ENCODE measurements at regions not wholly inside any gene's neighbourhood (a gene's known extent, or its start where the extent isn't known, plus 50 kb on each side); places are given as distances from the start of the nearest gene placed in this dataset.

GRCh38 chr13:78169386-78169785, 250.8 kb upstream of the EDNRB start:
- in situ Hi-C loops (cut with HindIII; ENCODE audit: low sequenced_read_pairs), result no loop called here
- no peak for TF ChIP-seq CTCF (IDR thresholded peaks at IDR 0.05; ENCODE audit: low read depth, low read length)
- no peak for DNase-seq (ENCODE audit: low read depth, low spot score)
- H3K4me3 ChIP-seq (ENCODE audit: low read depth, low read length), result no peak overlapping the region

DNA sequence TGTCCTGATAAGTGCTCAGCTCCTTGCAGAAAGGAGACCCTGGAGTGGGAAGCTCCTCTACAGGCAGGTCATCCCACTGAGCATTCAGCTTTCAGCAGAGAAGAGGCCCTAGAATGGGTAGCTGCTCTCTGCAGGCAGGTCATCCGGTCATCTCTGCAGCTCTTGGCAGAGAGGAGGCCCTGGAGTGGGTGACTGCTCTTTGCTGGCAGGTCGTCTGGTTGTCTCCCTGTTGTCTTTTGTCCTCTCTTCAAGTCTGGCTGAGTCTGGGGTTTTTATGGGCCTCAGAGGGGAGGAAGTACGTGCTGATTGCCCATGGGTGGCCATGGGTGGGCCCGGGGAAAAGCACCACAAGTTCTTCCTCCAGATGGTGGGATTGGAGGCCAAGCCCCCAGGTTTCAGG, 250.3 kb upstream of the EDNRB start:
- no peak for DNase-seq (ENCODE audit: low read depth, low spot score)
- no peak overlapping the region for H3K4me3 ChIP-seq (ENCODE audit: low read depth, low read length)
- in situ Hi-C loops (cut with HindIII; ENCODE audit: low sequenced_read_pairs), result no loop called here
- TF ChIP-seq CTCF (IDR thresholded peaks at IDR 0.05; ENCODE audit: low read depth, low read length), result no peak

DNA sequence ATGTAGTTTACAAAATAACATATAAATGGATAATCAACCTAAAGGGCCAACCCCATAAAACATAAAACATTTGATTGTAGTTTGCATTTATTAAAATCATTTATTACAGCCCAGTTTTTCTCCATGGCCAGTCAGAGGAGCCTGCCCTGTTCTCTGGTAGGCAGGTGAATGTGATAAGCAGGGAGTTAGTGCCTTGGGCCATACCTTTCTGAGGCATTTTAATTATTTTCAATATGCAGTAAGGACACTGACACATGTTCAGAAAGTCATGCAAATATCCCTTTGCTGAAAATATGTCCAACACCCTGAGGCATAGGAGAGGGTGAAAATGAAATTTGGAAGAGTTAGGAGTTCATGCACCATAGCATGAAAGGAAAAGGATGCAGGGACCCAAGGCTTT, 242.6 kb upstream of the EDNRB start:
- H3K4me3 ChIP-seq (ENCODE audit: low read depth, low read length), result no peak overlapping the region
- no peak for DNase-seq (ENCODE audit: low read depth, low spot score)
- in situ Hi-C loops (cut with HindIII; ENCODE audit: low sequenced_read_pairs), result no loop called here
- no peak for TF ChIP-seq CTCF (IDR thresholded peaks at IDR 0.05; ENCODE audit: low read depth, low read length)

- DNase-seq (ENCODE audit: low read depth, low spot score), result peak; percentile 70
- in situ Hi-C loops (cut with HindIII; ENCODE audit: low sequenced_read_pairs), result no loop called here
These were observed 242.2 kb upstream of the EDNRB start for GRCh38 chr13:78160793-78161192.

GRCh38 chr13:78152415-78152814, 233.8 kb upstream of the EDNRB start:
- no peak for TF ChIP-seq CTCF (IDR thresholded peaks at IDR 0.05; ENCODE audit: low read depth, low read length)
- DNase-seq (ENCODE audit: low read depth, low spot score), result no peak
- no peak overlapping the region for H3K4me3 ChIP-seq (ENCODE audit: low read depth, low read length)
- in situ Hi-C loops (cut with HindIII; ENCODE audit: low sequenced_read_pairs), result no loop called here

More at GRCh38 chr13:78160793-78161192, 242.2 kb upstream of the EDNRB start:
- TF ChIP-seq CTCF (IDR thresholded peaks at IDR 0.05; ENCODE audit: low read depth, low read length), result no peak
- H3K4me3 ChIP-seq (ENCODE audit: low read depth, low read length), result no peak overlapping the region

GRCh38 chr13:78147905-78148304, 229.3 kb upstream of the EDNRB start:
- no peak for TF ChIP-seq CTCF (IDR thresholded peaks at IDR 0.05; ENCODE audit: low read depth, low read length)
- in situ Hi-C loops (cut with HindIII; ENCODE audit: low sequenced_read_pairs), result no loop called here
- peak; percentile 78 for DNase-seq (ENCODE audit: low read depth, low spot score)
- H3K4me3 ChIP-seq (ENCODE audit: low read depth, low read length), result no peak overlapping the region

DNA sequence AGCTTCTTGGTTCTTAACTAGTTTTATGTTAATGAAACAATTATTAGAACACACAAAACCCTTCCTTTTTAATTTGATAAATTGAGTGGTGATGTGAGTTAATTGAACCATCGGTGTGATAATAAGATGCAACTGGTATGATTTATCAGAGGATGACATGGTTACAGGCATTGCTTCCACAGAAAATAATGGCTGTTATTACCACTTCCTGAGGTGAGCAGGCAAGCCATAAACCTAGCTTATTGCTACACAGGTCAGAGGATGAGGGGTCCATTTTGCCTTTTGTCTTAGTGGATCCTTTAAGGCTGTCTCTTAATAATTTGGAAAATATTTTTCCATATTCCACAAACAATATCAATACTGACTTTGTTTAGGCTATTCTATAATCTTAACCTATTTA, 226.6 kb upstream of the EDNRB start:
- in situ Hi-C loops (cut with HindIII; ENCODE audit: low sequenced_read_pairs), result no loop called here
- H3K4me3 ChIP-seq (ENCODE audit: low read depth, low read length), result no peak overlapping the region
- no peak for TF ChIP-seq CTCF (IDR thresholded peaks at IDR 0.05; ENCODE audit: low read depth, low read length)
- no peak for DNase-seq (ENCODE audit: low read depth, low spot score)

All from astrocyte of the spinal cord (primary cell).